AG04450 (cell line): ENCODE measurements at regions not wholly inside any gene's neighbourhood (a gene's known extent, or its start where the extent isn't known, plus 50 kb on each side); places are given as distances from the start of the nearest gene placed in this dataset.

ENCODE experiments used
- CTCF ChIA-PET: fragments of 300-600, 350-600 bp; formaldehyde crosslinking; extraction: SDS; loops from one replicate; lab custom pipeline; 2022; ENCODE audit warnings: antibody characterized with exemption, inconsistent platforms; lab: Charles Lee
- POLR2A ChIA-PET: fragments of 350-600 bp; formaldehyde crosslinking; extraction: SDS; loops from one replicate; lab custom pipeline; 2021; ENCODE audit warnings: antibody characterized with exemption, inconsistent platforms; lab: Yijun Ruan, JAX
- DNase-seq: peaks from one replicate; pipeline ENCODE4 v3.0.0-alpha.2; 2011; ENCODE audit warnings: low read depth, low spot score
- H3K27ac ChIP-seq: one replicate; pipeline ENCODE4 v1.5.1; 2012; ENCODE audit warnings: low read depth, low read length, control low read depth
- H3K27me3 ChIP-seq: one replicate; pipeline ENCODE4 v1.6.0; 2012; ENCODE audit warnings: low read length; ENCODE audit not compliant: control insufficient read depth, insufficient read depth
- H3K4me3 ChIP-seq: 2 replicates; pipeline ENCODE4 v1.5.1; 2011; ENCODE audit warnings: mild to moderate bottlenecking, low read depth, low read length, control low read depth
- H3K9me3 ChIP-seq: 2 replicates; pipeline ENCODE4 v1.5.1; 2012; ENCODE audit warnings: low read length; ENCODE audit not compliant: control insufficient read depth, insufficient read depth
- TF ChIP-seq, protein P1 (sequence below): IDR thresholded peaks from 2 replicates; pipeline ENCODE4 v1.5.1; 2011; ENCODE audit warnings: low read depth, low read length, control low read depth, inconsistent platforms

DNA sequence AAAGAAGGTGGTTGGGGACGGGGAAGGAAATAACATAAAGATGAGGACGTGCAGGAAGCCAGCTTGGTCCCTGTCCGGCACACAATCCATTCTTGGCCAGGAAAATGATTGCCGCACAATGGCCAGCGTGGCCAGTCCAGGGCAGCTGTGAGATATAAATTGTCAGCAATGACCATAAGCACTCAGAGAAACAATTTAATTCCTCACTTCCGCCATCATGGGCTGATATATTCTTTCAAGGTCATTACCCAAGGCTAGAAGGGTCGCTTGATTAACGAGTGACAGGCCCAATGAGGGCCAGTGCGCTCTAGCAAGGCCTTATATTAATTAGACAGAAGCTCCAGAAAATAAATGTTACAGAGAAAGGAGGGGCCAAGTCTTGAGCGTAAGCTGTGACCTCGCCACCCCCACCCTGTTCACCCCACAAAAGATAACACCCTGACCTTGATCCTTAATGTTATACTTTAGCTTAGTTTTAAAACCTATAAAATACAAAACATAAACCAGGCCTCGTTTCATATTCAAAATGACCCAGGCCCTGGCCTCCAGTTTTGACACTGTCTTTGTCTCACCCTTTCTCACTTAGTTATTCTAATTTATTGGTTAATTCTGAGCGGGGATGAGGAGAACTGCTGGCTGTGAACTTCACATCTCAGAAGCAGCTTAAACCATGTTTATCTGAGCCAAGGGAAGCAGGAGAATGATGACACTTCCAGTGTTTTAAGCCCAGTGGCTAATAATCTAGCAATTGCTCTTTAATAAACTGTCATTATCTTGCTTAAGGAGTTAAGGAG lies 478.3 kb upstream of the ZFHX3 start:
- Histone ChIP-seq H3K27ac (no peak overlapping the region), H3K4me3 (no peak overlapping the region), H3K9me3 (no peaks in the 10 kb centered on the region), H3K27me3 (no peaks in the 10 kb centered on the region)
- CTCF ChIA-PET = no interaction called here
- POLR2A ChIA-PET = no interaction called here
- TF ChIP-seq, protein P1, sequence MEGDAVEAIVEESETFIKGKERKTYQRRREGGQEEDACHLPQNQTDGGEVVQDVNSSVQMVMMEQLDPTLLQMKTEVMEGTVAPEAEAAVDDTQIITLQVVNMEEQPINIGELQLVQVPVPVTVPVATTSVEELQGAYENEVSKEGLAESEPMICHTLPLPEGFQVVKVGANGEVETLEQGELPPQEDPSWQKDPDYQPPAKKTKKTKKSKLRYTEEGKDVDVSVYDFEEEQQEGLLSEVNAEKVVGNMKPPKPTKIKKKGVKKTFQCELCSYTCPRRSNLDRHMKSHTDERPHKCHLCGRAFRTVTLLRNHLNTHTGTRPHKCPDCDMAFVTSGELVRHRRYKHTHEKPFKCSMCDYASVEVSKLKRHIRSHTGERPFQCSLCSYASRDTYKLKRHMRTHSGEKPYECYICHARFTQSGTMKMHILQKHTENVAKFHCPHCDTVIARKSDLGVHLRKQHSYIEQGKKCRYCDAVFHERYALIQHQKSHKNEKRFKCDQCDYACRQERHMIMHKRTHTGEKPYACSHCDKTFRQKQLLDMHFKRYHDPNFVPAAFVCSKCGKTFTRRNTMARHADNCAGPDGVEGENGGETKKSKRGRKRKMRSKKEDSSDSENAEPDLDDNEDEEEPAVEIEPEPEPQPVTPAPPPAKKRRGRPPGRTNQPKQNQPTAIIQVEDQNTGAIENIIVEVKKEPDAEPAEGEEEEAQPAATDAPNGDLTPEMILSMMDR = no peak
- DNase-seq = no peak

DNA sequence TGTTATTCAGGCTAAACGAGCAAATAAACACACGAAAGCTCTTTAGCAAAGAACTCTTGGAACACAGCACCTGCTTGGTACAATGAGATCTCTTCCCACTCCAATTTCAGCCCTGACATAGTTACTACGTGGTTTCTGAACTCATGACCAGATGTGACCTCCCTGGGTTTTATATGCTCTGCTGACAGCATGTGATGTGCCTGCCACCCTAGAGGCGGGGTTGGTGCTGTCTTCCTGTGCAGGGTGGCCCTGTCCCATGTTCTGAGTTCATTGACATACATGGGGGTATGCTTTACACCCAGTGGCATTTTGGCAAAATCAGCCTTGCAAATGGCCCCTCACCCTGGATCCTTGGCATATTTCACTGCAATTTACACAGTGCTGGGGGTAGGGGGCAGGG lies 475.3 kb upstream of the ZFHX3 start:
- H3K4me3 ChIP-seq = no peak overlapping the region
- H3K27me3 ChIP-seq = no peaks in the 10 kb centered on the region
- no peak overlapping the region for H3K27ac ChIP-seq
- no peaks in the 10 kb centered on the region for H3K9me3 ChIP-seq
- CTCF ChIA-PET = no interaction called here
- TF ChIP-seq, protein P1 = no peak
- no peak for DNase-seq
- POLR2A ChIA-PET = no interaction called here

DNA sequence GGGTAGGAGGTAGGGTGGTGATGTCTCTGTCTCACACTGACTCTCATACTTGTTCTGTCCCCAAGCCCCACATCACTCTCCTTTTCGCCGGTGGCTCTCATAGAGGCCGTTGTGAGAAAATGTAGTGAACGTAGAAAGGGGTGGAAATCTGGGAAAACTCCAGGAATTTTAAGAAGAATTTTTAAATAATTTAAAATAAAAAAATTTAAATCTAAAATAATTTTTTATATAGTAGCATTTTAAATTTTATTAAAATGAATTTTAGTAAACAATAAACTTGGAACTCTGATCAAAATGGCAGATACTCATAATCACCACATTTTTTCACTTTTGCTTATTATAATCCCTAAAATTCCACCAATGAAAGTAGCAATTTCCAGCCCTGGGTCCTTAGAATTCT lies 473.6 kb upstream of the ZFHX3 start:
- CTCF ChIA-PET = no interaction called here

DNA sequence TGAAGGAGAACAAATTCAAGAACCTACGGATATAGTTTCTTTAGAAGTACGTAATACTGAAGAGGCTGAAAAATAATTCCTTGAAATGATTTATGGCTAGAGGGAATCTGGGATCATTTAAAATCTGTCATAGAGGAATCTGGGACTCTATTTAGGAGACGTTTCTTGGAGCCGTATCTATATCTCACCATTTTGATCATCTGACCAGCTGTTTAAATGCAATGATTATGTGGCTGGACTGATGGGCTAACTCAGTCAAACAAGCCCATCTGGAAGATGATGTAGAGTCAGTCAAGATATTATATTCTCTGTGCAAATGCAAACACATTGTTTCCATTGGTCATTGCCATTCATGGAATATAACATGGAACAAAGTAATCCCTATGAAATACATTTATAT lies 467.7 kb upstream of the ZFHX3 start:
- H3K27ac ChIP-seq = no peak overlapping the region
- H3K4me3 ChIP-seq = no peak overlapping the region
- DNase-seq = no peak
- no peaks in the 10 kb centered on the region for H3K9me3 ChIP-seq
- ChIA-PET POLR2A (no interaction called here), CTCF (no interaction called here)
- no peaks in the 10 kb centered on the region for H3K27me3 ChIP-seq
- TF ChIP-seq, protein P1 = no peak

More for the DNA sequence above, 473.6 kb upstream of the ZFHX3 start:
- no peak for DNase-seq
- H3K27me3 ChIP-seq = no peaks in the 10 kb centered on the region
- no peak overlapping the region for H3K27ac ChIP-seq
- no peak overlapping the region for H3K4me3 ChIP-seq
- H3K9me3 ChIP-seq = no peaks in the 10 kb centered on the region
- TF ChIP-seq, protein P1 = no peak
- POLR2A ChIA-PET = no interaction called here

DNA sequence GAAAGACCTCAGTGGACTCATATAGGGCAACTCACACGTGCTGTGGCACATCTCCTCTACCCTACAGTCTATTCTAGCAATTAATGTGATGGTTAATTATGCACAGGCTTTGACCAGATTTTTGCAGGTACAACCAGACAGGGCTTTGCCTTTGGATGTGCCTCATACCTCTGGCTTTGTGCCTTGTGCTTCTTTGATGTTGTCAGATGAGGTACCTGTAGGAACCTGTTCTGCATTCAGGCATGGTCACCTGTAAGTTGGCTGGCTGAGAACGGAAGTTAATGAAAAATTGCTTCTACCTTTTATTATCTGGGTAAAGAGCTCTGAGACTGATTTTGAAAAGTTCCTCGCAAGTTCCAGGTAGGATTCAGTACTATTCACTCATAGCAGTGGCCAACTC lies 462.9 kb upstream of the ZFHX3 start:
- Histone ChIP-seq H3K27me3 (no peaks in the 10 kb centered on the region), H3K4me3 (no peak overlapping the region), H3K9me3 (no peaks in the 10 kb centered on the region), H3K27ac (no peak overlapping the region)
- TF ChIP-seq, protein P1 = no peak
- POLR2A ChIA-PET = no interaction called here
- no peak for DNase-seq
- CTCF ChIA-PET = no interaction called here
